ENCODE measurements at regions not wholly inside any gene's neighbourhood (a gene's known extent, or its start where the extent isn't known, plus 50 kb on each side); places are given as distances from the start of the nearest gene placed in this dataset.

DNA sequence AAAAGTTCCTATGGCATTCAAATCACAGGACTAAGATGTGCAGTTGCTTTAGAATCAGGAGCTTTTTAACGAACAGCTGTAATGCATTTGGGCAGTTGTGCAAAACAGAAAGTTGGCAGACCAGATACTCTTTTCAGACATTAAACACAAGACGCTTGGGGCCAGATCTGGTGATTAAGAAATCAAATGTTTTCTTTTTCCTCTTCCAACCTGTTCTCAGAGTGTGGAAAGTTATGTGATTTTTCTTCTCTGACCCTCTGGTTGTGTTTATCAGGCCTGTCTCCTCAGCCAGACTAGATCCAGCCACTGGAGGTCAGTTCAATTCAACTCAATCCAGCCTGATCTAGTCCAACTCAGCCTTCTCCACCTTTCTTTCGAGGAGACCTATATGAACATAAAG is 298.5 kb upstream of the PCSK5 start:
- TF ChIP-seq, protein P1, sequence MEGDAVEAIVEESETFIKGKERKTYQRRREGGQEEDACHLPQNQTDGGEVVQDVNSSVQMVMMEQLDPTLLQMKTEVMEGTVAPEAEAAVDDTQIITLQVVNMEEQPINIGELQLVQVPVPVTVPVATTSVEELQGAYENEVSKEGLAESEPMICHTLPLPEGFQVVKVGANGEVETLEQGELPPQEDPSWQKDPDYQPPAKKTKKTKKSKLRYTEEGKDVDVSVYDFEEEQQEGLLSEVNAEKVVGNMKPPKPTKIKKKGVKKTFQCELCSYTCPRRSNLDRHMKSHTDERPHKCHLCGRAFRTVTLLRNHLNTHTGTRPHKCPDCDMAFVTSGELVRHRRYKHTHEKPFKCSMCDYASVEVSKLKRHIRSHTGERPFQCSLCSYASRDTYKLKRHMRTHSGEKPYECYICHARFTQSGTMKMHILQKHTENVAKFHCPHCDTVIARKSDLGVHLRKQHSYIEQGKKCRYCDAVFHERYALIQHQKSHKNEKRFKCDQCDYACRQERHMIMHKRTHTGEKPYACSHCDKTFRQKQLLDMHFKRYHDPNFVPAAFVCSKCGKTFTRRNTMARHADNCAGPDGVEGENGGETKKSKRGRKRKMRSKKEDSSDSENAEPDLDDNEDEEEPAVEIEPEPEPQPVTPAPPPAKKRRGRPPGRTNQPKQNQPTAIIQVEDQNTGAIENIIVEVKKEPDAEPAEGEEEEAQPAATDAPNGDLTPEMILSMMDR (IDR thresholded peaks at IDR 0.05), result no peak
- H3K9me3 ChIP-seq (ENCODE audit: control insufficient read depth, low read length), result no peaks in the 10 kb centered on the region
- no peaks in the 10 kb centered on the region for H3K4me1 ChIP-seq
- H3K27ac ChIP-seq, result no peak overlapping the region
- no peak overlapping the region for H3K4me3 ChIP-seq (ENCODE audit: low read depth, low read length)
- no peak overlapping the region for H3K4me2 ChIP-seq (ENCODE audit: low read length)
- no peak overlapping the region for H3K9ac ChIP-seq
- no peak overlapping the region for H2AFZ ChIP-seq
- no peaks in the 10 kb centered on the region for H3K36me3 ChIP-seq (ENCODE audit: control insufficient read depth, insufficient read depth, low read length)
- H3K79me2 ChIP-seq, result no peaks in the 10 kb centered on the region
- no peaks in the 10 kb centered on the region for H3K27me3 ChIP-seq (ENCODE audit: control insufficient read depth, insufficient read depth, low read length)

DNA sequence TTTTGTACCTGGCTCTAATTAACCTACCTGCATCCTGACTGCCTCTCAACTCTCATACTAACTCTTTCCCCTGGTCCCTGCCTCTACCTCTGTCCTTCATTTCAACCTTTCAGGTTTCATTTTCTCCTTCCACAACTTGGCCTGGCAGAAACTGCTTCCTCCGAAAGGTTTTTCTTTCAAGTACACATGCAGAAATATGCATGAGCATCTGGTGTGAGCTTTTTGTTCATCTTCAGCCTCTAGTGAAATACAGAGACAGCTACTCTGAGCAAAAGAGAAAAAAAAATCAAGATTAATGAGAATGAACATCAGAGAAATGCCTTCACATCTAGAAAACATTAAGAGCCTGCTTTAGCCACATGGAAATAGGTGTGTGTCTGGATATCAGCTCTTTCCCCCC is 297.9 kb upstream of the PCSK5 start:
- TF ChIP-seq, protein P1 (IDR thresholded peaks at IDR 0.05), result no peak
- no peak overlapping the region for H3K9ac ChIP-seq
- no peaks in the 10 kb centered on the region for H3K4me1 ChIP-seq
- H3K36me3 ChIP-seq (ENCODE audit: control insufficient read depth, insufficient read depth, low read length), result no peaks in the 10 kb centered on the region
- no peaks in the 10 kb centered on the region for H3K79me2 ChIP-seq
- H3K27ac ChIP-seq, result no peak overlapping the region
- peak overlapping the region; percentile 20 for H2AFZ ChIP-seq
- no peaks in the 10 kb centered on the region for H3K9me3 ChIP-seq (ENCODE audit: control insufficient read depth, low read length)
- no peak overlapping the region for H3K4me2 ChIP-seq (ENCODE audit: low read length)
- H3K27me3 ChIP-seq (ENCODE audit: control insufficient read depth, insufficient read depth, low read length), result no peaks in the 10 kb centered on the region
- no peak overlapping the region for H3K4me3 ChIP-seq (ENCODE audit: low read depth, low read length)

DNA sequence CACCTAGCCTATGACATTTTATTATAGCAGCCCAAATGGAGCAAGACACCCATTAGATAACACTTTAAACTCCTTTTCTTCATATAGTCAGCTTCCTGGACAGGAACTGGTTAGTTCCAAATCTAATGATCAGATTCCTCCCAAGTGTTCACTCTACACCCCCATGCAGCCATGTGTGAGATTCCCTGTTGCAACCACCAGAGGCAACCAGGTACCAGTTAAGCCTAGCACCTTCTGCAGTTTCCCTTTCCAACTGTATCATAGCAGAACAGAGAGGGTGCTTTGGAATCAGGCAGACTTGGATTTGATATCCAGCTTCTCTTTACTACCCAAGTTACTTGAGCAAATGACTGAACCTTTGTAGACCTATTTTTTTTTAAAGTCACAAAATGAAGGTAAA is 296.6 kb upstream of the PCSK5 start:
- no peaks in the 10 kb centered on the region for H3K9me3 ChIP-seq (ENCODE audit: control insufficient read depth, low read length)
- no peak overlapping the region for H3K4me3 ChIP-seq (ENCODE audit: low read depth, low read length)
- TF ChIP-seq, protein P1 (IDR thresholded peaks at IDR 0.05), result no peak
- H3K9ac ChIP-seq, result no peak overlapping the region
- H3K4me2 ChIP-seq (ENCODE audit: low read length), result no peak overlapping the region
- no peaks in the 10 kb centered on the region for H3K4me1 ChIP-seq
- no peak overlapping the region for H3K27ac ChIP-seq
- no peak overlapping the region for H2AFZ ChIP-seq
- no peaks in the 10 kb centered on the region for H3K79me2 ChIP-seq
- H3K36me3 ChIP-seq (ENCODE audit: control insufficient read depth, insufficient read depth, low read length), result no peaks in the 10 kb centered on the region
- H3K27me3 ChIP-seq (ENCODE audit: control insufficient read depth, insufficient read depth, low read length), result no peaks in the 10 kb centered on the region

DNA sequence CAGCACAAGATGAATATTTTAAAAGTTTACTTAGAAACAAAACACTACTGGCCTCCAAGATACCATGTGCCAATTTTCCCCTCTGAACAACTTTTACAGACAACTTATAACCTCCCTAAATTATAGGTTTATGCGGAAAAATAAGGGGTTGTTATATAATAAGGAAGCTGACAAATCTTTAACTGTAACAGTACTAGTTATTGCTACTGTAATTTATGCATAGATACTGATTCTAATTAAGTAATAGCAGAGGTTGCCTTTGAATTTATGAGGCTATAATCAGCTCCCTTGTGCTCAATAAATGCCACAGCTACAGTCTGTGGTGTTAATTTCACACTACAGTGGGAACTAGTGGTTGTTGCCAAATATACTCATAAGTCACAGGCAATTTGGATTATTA is 291.3 kb upstream of the PCSK5 start:
- H3K27ac ChIP-seq, result no peak overlapping the region
- no peaks in the 10 kb centered on the region for H3K79me2 ChIP-seq
- no peak overlapping the region for H3K4me2 ChIP-seq (ENCODE audit: low read length)
- TF ChIP-seq, protein P1 (IDR thresholded peaks at IDR 0.05), result no peak
- no peaks in the 10 kb centered on the region for H3K9me3 ChIP-seq (ENCODE audit: control insufficient read depth, low read length)
- H3K36me3 ChIP-seq (ENCODE audit: control insufficient read depth, insufficient read depth, low read length), result no peaks in the 10 kb centered on the region
- H3K4me3 ChIP-seq (ENCODE audit: low read depth, low read length), result no peak overlapping the region
- no peak overlapping the region for H2AFZ ChIP-seq
- H3K9ac ChIP-seq, result no peak overlapping the region
- peaks cover 2% of the 10 kb centered on the region for H3K4me1 ChIP-seq
- no peaks in the 10 kb centered on the region for H3K27me3 ChIP-seq (ENCODE audit: control insufficient read depth, insufficient read depth, low read length)

DNA sequence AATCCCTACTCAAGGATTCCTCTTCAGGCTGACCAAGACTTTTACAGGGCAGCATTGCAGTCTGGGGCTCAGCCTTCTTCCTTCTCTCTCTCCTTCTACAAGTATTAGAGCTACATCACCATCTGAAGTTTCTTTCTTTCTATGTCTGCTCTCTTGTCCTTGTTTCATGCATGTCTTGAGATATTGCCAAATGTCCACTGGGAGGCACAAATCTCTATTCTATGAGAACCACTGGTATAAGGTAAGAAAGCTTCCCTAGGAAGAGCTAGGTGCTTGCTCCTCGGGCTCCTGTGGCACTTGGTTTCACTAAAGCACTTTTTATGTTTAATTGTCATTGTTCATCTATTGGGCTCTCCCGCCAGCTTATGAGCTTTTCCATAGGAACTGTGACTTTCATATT is 289.2 kb upstream of the PCSK5 start:
- Histone ChIP-seq H3K4me2 (ENCODE audit: low read length) (no peak overlapping the region), H3K36me3 (ENCODE audit: control insufficient read depth, insufficient read depth, low read length) (no peaks in the 10 kb centered on the region), H3K9ac (no peak overlapping the region), H2AFZ (peak overlapping the region; percentile 5), H3K4me1 (peaks cover 2% of the 10 kb centered on the region), H3K79me2 (no peaks in the 10 kb centered on the region), H3K27me3 (ENCODE audit: control insufficient read depth, insufficient read depth, low read length) (no peaks in the 10 kb centered on the region), H3K9me3 (ENCODE audit: control insufficient read depth, low read length) (no peaks in the 10 kb centered on the region), H3K4me3 (ENCODE audit: low read depth, low read length) (no peak overlapping the region), H3K27ac (no peak overlapping the region)
- TF ChIP-seq, protein P1 (IDR thresholded peaks at IDR 0.05), result peak; percentile 17
